ENCODE measurements at regions not wholly inside any gene's neighbourhood (a gene's known extent, or its start where the extent isn't known, plus 50 kb on each side); places are given as distances from the start of the nearest gene placed in this dataset.
A peak's percentile ranks its signal among the peaks of the same experiment; 100 is the strongest.
"Not testable (repeated sequence)": the region's sequence is repeated elsewhere in the genome, so short reads cannot be mapped to it uniquely, and the experiment has no call there.

DNA sequence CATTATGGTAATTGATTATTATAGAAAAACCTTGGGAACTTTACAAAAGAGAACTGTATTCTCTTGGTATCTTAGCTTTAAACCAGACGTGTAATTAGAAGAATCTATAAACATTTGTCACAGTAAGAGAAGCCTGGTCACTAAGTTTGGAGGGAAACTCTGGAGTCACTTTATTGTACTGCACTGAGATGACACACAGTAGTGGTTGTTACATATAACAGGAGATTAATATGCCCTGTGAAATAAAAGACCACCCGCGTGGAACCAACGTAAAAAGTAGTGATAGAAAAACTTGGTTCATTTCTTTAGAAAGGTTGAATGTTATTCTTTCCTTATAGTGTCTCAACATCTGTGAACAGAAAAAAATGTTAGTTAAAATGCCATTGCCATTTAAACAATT is 416.1 kb downstream of the MDFIC start:
- Histone ChIP-seq H3K9me3 (replicated peaks) (no peaks in the 10 kb centered on the region; the same call in 1 of the 2 replicates), H3K36me3 (no peaks in the 10 kb centered on the region), H3K27me3 (replicated peaks) (no peaks in the 10 kb centered on the region), H3K4me1 (replicated peaks) (peaks cover 26% of the 10 kb centered on the region), H3K27ac (peak overlapping the region; percentile 45), H3K4me3 (no peak overlapping the region)
- peak; percentile 40 to 56 for DNase-seq (ENCODE audit: low read depth in 1 of 2, low spot score in 2 of 2)

DNA sequence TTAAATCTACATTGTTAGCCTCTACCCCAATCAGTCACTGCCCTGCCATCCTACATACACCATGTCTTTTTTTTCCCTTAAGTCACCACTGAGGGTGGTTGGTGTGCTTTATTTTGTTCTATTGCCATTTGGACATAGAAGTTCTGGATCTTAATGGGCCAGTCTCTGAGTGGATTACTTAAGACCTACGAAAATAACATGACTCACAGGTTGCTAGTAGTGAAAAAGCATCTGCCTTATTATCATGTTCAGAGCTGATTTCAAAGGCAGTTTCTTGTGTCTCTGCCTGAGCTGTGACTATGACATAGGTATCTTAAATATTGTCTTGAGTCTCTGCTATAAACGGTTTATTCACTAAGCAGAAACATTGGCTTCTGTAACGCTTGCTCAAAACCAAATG is 410.8 kb downstream of the MDFIC start:
- no peak for DNase-seq (ENCODE audit: low read depth in 1 of 2, low spot score in 2 of 2)
- Histone ChIP-seq H3K27me3 (replicated peaks) (no peaks in the 10 kb centered on the region), H3K9me3 (replicated peaks) (no peaks in the 10 kb centered on the region), H3K4me1 (replicated peaks) (peaks cover 5% of the 10 kb centered on the region), H3K27ac (no peak overlapping the region), H3K4me3 (no peak overlapping the region), H3K36me3 (no peaks in the 10 kb centered on the region)

- no peaks in the 10 kb centered on the region for H3K9me3 ChIP-seq (replicated peaks)
- H3K4me3 ChIP-seq, result no peak overlapping the region
- no peaks in the 10 kb centered on the region for H3K4me1 ChIP-seq (replicated peaks)
- H3K27me3 ChIP-seq (replicated peaks), result no peaks in the 10 kb centered on the region
- no peak for DNase-seq (ENCODE audit: low read depth in 1 of 2, low spot score in 2 of 2)
- H3K36me3 ChIP-seq, result no peaks in the 10 kb centered on the region
- H3K27ac ChIP-seq, result no peak overlapping the region
These were observed 407.1 kb downstream of the MDFIC start for GRCh38 chr7:115329006-115329405.

DNA sequence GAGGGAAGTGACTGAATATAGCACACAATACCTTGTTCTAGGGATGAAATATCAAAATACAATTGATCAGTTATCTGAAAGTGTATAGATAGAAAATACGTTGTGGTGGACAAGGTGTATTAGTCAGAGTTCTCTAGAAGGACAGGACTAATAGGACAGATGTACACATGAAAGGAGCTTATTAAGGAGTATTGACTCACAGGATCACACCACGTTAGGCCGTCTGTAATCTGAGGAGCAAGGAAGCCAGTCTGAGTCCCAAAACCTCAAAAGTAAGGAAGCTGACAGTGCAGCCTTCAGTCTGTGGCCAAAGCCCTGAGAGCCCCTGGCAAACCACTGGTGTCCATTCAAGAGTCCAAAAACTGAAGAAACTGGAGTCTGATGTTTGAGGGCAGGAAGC is 406.1 kb downstream of the MDFIC start:
- Histone ChIP-seq H3K4me1 (replicated peaks) (no peaks in the 10 kb centered on the region), H3K27ac (no peak overlapping the region), H3K9me3 (replicated peaks) (no peaks in the 10 kb centered on the region), H3K36me3 (no peaks in the 10 kb centered on the region), H3K4me3 (no peak overlapping the region), H3K27me3 (replicated peaks) (no peaks in the 10 kb centered on the region)
- no peak for DNase-seq (ENCODE audit: low read depth in 1 of 2, low spot score in 2 of 2)

- no peak overlapping the region for H3K4me3 ChIP-seq
- no peak overlapping the region for H3K27ac ChIP-seq
- no peaks in the 10 kb centered on the region for H3K9me3 ChIP-seq (replicated peaks)
- H3K4me1 ChIP-seq (replicated peaks), result no peaks in the 10 kb centered on the region
- no peaks in the 10 kb centered on the region for H3K36me3 ChIP-seq
- DNase-seq (ENCODE audit: low read depth in 1 of 2, low spot score in 2 of 2), result no peak
- no peaks in the 10 kb centered on the region for H3K27me3 ChIP-seq (replicated peaks)
These were observed 405.4 kb downstream of the MDFIC start for GRCh38 chr7:115327326-115327725.

GRCh38 chr7:115319541-115319940 is 397.6 kb downstream of the MDFIC start:
- Histone ChIP-seq H3K9me3 (replicated peaks) (no peaks in the 10 kb centered on the region), H3K4me1 (replicated peaks) (peaks cover 9% of the 10 kb centered on the region), H3K27me3 (replicated peaks) (no peaks in the 10 kb centered on the region), H3K36me3 (no peaks in the 10 kb centered on the region), H3K4me3 (no peak overlapping the region), H3K27ac (no peak overlapping the region)
- no peak for DNase-seq (ENCODE audit: low read depth in 1 of 2, low spot score in 2 of 2)

- H3K36me3 ChIP-seq; H3K9me3 ChIP-seq (replicated peaks); H3K27ac ChIP-seq; DNase-seq (ENCODE audit: low read depth in 1 of 2, low spot score in 2 of 2); H3K27me3 ChIP-seq (replicated peaks); H3K4me3 ChIP-seq; H3K4me1 ChIP-seq (replicated peaks): not testable (repeated sequence)
These were observed 388.4 kb downstream of the MDFIC start for GRCh38 chr7:115310316-115310715.

GRCh38 chr7:115306586-115306985 is 384.7 kb downstream of the MDFIC start:
- DNase-seq (ENCODE audit: low read depth in 1 of 2, low spot score in 2 of 2), result no peak
- Histone ChIP-seq H3K27me3 (replicated peaks) (no peaks in the 10 kb centered on the region), H3K27ac (no peak overlapping the region), H3K4me1 (replicated peaks) (no peaks in the 10 kb centered on the region), H3K36me3 (no peaks in the 10 kb centered on the region), H3K4me3 (no peak overlapping the region), H3K9me3 (replicated peaks) (no peaks in the 10 kb centered on the region)

- peaks cover 17% of the 10 kb centered on the region for H3K4me1 ChIP-seq (replicated peaks)
- H3K27me3 ChIP-seq (replicated peaks), result no peaks in the 10 kb centered on the region
- H3K9me3 ChIP-seq (replicated peaks), result no peaks in the 10 kb centered on the region
- peak in 1 of 2 experiments; percentile 34 for DNase-seq (ENCODE audit: low read depth in 1 of 2, low spot score in 2 of 2)
- no peak overlapping the region for H3K4me3 ChIP-seq
- no peaks in the 10 kb centered on the region for H3K36me3 ChIP-seq
- peak overlapping the region; percentile 55 for H3K27ac ChIP-seq
These were observed 378.5 kb downstream of the MDFIC start for GRCh38 chr7:115300231-115300870.

DNA sequence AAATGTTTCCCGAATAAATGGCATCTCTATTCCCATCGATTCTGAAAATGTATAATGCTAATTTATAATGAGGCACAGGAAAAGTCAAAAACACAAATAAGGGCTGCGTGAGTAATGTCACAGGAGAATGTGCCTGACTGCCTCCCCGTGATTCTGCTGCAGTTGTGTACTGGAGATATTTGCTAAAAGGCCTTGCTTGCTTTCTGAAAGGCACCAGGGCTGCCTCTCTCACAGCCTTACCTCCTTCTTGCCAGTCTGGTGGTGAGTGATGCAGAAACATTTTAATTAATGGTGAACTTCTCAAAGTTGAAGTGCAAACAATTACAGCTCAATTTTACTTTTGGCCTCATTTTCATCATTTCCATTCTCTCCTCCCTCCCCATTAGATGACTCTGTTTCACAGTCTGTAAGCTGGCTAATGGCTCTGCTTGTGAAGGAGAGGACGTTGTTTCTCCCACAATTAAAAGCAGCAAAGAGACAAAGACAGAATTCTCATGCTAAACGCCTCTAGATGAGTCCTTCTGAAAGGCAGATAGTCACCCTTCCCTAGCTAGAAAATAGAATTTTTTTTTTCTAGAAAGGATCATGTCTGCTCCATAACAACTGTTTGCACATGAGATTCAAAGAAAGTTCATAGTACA is 377.6 kb downstream of the MDFIC start:
- DNase-seq (ENCODE audit: low read depth in 1 of 2, low spot score in 2 of 2), result peak in 1 of 2 experiments; percentile 14
- H3K4me3 ChIP-seq, result no peak overlapping the region
- H3K27ac ChIP-seq, result peak overlapping the region; percentile 55
- no peaks in the 10 kb centered on the region for H3K27me3 ChIP-seq (replicated peaks)
- peaks cover 17% of the 10 kb centered on the region for H3K4me1 ChIP-seq (replicated peaks)
- no peaks in the 10 kb centered on the region for H3K36me3 ChIP-seq
- no peaks in the 10 kb centered on the region for H3K9me3 ChIP-seq (replicated peaks)

DNA sequence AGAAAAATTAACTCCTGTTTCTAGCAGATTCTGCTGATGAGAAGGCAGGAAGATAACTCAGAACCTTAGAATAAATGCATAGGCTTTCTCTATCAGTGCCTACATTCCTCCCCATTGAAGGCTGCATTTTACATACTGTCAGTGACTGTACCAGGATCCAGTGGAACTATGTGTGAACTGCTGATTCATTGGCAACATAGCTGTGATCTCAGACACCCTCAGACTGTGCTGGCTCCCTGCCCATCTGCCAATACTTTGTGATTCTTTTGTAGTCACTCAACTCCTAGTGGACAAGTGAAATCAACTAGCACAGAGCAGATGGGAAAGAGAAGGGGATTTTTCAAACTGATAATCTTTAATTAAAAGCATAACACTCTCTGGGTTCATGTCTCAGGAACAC is 375.8 kb downstream of the MDFIC start:
- DNase-seq (ENCODE audit: low read depth in 1 of 2, low spot score in 2 of 2), result peak; percentile 38 to 76
- Histone ChIP-seq H3K27ac (no peak overlapping the region), H3K36me3 (no peaks in the 10 kb centered on the region), H3K27me3 (replicated peaks) (no peaks in the 10 kb centered on the region), H3K4me3 (no peak overlapping the region), H3K4me1 (replicated peaks) (peaks cover 17% of the 10 kb centered on the region), H3K9me3 (replicated peaks) (no peaks in the 10 kb centered on the region)

- Histone ChIP-seq H3K36me3 (no peaks in the 10 kb centered on the region), H3K27me3 (replicated peaks) (no peaks in the 10 kb centered on the region), H3K4me1 (replicated peaks) (peaks cover 3% of the 10 kb centered on the region; the same call in 1 of the 2 replicates), H3K9me3 (replicated peaks) (no peaks in the 10 kb centered on the region), H3K4me3 (no peak overlapping the region), H3K27ac (no peak overlapping the region)
- no peak for DNase-seq (ENCODE audit: low read depth in 1 of 2, low spot score in 2 of 2)
These were observed 371.8 kb downstream of the MDFIC start for GRCh38 chr7:115293628-115294240.

DNA sequence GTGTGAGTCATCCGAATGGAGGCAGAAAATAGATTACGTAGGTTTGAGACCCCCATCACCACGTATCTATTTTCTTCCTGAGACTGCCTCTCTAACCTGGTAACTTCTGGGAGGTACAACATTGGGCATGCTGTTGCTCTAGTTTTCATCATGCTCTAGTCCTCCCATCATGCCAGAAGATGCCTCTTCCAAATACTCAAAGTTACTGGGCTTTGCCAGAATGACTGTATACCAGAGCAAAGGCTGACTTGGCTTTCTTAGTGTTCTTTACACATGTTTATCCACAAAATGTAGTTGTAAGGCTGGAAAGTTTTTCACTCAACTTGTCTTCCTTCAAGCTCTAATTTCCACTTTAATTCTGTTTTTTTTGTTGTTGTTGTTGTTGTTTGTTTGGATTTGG is 370.5 kb downstream of the MDFIC start:
- H3K4me3 ChIP-seq, result no peak overlapping the region
- no peaks in the 10 kb centered on the region for H3K9me3 ChIP-seq (replicated peaks)
- no peaks in the 10 kb centered on the region; the same call in 1 of the 2 replicates for H3K4me1 ChIP-seq (replicated peaks)
- no peaks in the 10 kb centered on the region for H3K27me3 ChIP-seq (replicated peaks)
- no peak for DNase-seq (ENCODE audit: low read depth in 1 of 2, low spot score in 2 of 2)
- H3K36me3 ChIP-seq, result no peaks in the 10 kb centered on the region
- H3K27ac ChIP-seq, result no peak overlapping the region

DNA sequence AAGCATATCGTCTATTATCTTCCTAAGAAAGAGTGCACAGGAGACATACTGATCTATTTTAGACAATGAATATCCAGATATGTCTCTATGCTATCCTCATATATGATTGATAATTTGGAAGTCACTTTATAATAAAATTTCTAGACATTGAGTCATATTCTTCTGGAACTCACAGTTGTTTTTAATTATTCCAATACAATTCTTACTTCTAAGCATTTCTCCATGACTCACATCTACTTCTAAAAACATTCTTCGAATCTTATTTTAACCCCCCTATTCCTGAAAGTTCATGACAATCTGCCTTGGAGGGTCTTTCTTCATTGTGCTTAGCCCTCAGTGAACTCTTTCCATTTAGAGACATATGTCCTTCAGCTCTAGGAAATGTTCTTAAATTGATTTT is 368.1 kb downstream of the MDFIC start:
- H3K27me3 ChIP-seq (replicated peaks), result no peaks in the 10 kb centered on the region
- no peaks in the 10 kb centered on the region for H3K4me1 ChIP-seq (replicated peaks)
- H3K36me3 ChIP-seq, result no peaks in the 10 kb centered on the region
- no peak overlapping the region for H3K4me3 ChIP-seq
- no peak overlapping the region for H3K27ac ChIP-seq
- no peak for DNase-seq (ENCODE audit: low read depth in 1 of 2, low spot score in 2 of 2)
- H3K9me3 ChIP-seq (replicated peaks), result no peaks in the 10 kb centered on the region
